IMR-90 (cell line): ENCODE measurements at regions not wholly inside any gene's neighbourhood (a gene's known extent, or its start where the extent isn't known, plus 50 kb on each side); places are given as distances from the start of the nearest gene placed in this dataset.

ENCODE experiments used
- ATAC-seq: fragments of 200-7000 bp; cut with Tn5 transposase; 2 replicates; pipeline ENCODE4 v1.9.1; 2020; ENCODE audit warnings: low read depth, mild to moderate bottlenecking, moderate library complexity
- BruUV-seq: library from RNA; stranded (reverse); fragments of 400-500 nt; replicated peaks from 2 replicates; lab custom pipeline; 2021; lab: Mats Ljungman, UMichigan
- CTCF ChIA-PET: fragments of 300-600 bp; formaldehyde crosslinking; extraction: SDS; loops from one replicate; lab custom pipeline; 2021; ENCODE audit warnings: antibody characterized with exemption; lab: Yijun Ruan, JAX
- POLR2A ChIA-PET: fragments of 300-600 bp; sonication (Branson Sonifier 250); formaldehyde crosslinking; loops from one replicate; lab custom pipeline; 2022; ENCODE audit warnings: antibody characterized with exemption; ENCODE audit not compliant: unreplicated experiment; lab: Charles Lee
- DNase-seq: peaks from one replicate; pipeline ENCODE4 v3.0.0; 2013
- H2AFZ ChIP-seq: replicated peaks from 2 replicates; pipeline ENCODE3; 2013; ENCODE audit warnings: low read length, mild to moderate bottlenecking; ENCODE audit not compliant: poor library complexity
- H2AK5ac ChIP-seq: 2 replicates; pipeline ENCODE4 v1.6.1; 2013; ENCODE audit warnings: low read depth, low read length, inconsistent platforms
- H2AK9ac ChIP-seq: replicated peaks from 2 replicates; pipeline ENCODE3; 2013; ENCODE audit warnings: mild to moderate bottlenecking, low read depth, low read length, moderate library complexity; ENCODE audit not compliant: poor library complexity
- H2BK120ac ChIP-seq: 2 replicates; pipeline ENCODE4 v1.6.1; 2013; ENCODE audit warnings: low read depth, low read length, inconsistent platforms
- H2BK15ac ChIP-seq: 3 replicates; pipeline ENCODE4 v1.6.1; 2013; ENCODE audit warnings: low read depth, low read length, inconsistent platforms
- H2BK20ac ChIP-seq: 2 replicates; pipeline ENCODE4 v1.6.1; 2013; ENCODE audit warnings: low read depth, mild to moderate bottlenecking, inconsistent platforms, low read length, moderate library complexity
- H2BK5ac ChIP-seq: 2 replicates; pipeline ENCODE4 v1.6.1; 2013; ENCODE audit warnings: mild to moderate bottlenecking, low read depth, low read length, inconsistent platforms; ENCODE audit not compliant: poor library complexity, severe bottlenecking
- H3K14ac ChIP-seq: replicated peaks from 2 replicates; pipeline ENCODE4 v1.6.1; 2013; ENCODE audit warnings: low read depth, low read length, inconsistent platforms
- H3K18ac ChIP-seq: 2 replicates; pipeline ENCODE4 v1.6.1; 2013; ENCODE audit warnings: low read depth, low read length, control low read depth
- H3K23ac ChIP-seq: 2 replicates; pipeline ENCODE4 v1.6.1; 2013; ENCODE audit warnings: low read depth, low read length, inconsistent platforms
- H3K27ac ChIP-seq: 2 replicates; pipeline ENCODE4 v1.5.1; 2013; ENCODE audit warnings: mild to moderate bottlenecking, control low read depth, low read length; ENCODE audit not compliant: insufficient read depth
- H3K27me3 ChIP-seq: 2 replicates; pipeline ENCODE4 v1.6.1; 2013; ENCODE audit warnings: low read length; ENCODE audit not compliant: control insufficient read depth, insufficient read depth
- H3K36me3 ChIP-seq: 2 replicates; pipeline ENCODE4 v1.6.1; 2013; ENCODE audit warnings: low read length, mixed read lengths; ENCODE audit not compliant: control insufficient read depth, insufficient read depth
- H3K4ac ChIP-seq: 2 replicates; pipeline ENCODE4 v1.6.1; 2013; ENCODE audit warnings: low read depth, low read length, inconsistent platforms
- H3K4me1 ChIP-seq: 2 replicates; pipeline ENCODE4 v1.6.1; 2013; ENCODE audit warnings: low read length, mixed read lengths; ENCODE audit not compliant: control insufficient read depth, insufficient read depth
- H3K4me2 ChIP-seq: 2 replicates; pipeline ENCODE4 v1.6.1; 2013; ENCODE audit warnings: low read depth, mild to moderate bottlenecking, control low read depth, low read length, moderate library complexity
- H3K4me3 ChIP-seq: 2 replicates; pipeline ENCODE4 v1.5.1; 2013; ENCODE audit warnings: low read depth, mild to moderate bottlenecking, control low read depth, low read length, moderate library complexity; ENCODE audit not compliant: insufficient read depth
- H3K56ac ChIP-seq: 2 replicates; pipeline ENCODE4 v1.6.1; 2013; ENCODE audit warnings: low read length, inconsistent platforms; ENCODE audit not compliant: insufficient read depth; ENCODE audit errors: extremely low read depth
- H3K79me1 ChIP-seq, 2 experiments: 2 replicates each; pipeline ENCODE4 v1.6.1; 2013; ENCODE audit warnings: low read length in 2 of 2, inconsistent platforms in 1 of 2, low read depth in 1 of 2
- H3K9ac ChIP-seq: 2 replicates; pipeline ENCODE4 v1.6.1; 2013; ENCODE audit warnings: low read depth, low read length, control low read depth
- H3K9me1 ChIP-seq: 2 replicates; pipeline ENCODE4 v1.6.1; 2013; ENCODE audit warnings: low read length, inconsistent platforms; ENCODE audit not compliant: insufficient read depth
- H3K9me3 ChIP-seq: 2 replicates; pipeline ENCODE4 v1.6.1; 2013; ENCODE audit warnings: low read length; ENCODE audit not compliant: control insufficient read depth, insufficient read depth
- H4K20me1 ChIP-seq: 2 replicates; pipeline ENCODE4 v1.6.1; 2013; ENCODE audit warnings: low read length, inconsistent platforms; ENCODE audit not compliant: insufficient read depth
- H4K5ac ChIP-seq: 2 replicates; pipeline ENCODE4 v1.6.1; 2013; ENCODE audit warnings: mild to moderate bottlenecking, low read depth, low read length, control low read depth
- H4K8ac ChIP-seq, 2 experiments: 2 replicates each; pipeline ENCODE4 v1.6.1; 2013; ENCODE audit warnings: low read depth in 2 of 2, low read length in 2 of 2, control low read depth in 1 of 2, inconsistent platforms in 1 of 2
- H4K91ac ChIP-seq: 2 replicates; pipeline ENCODE4 v1.6.1; 2013; ENCODE audit warnings: low read depth, low read length, inconsistent platforms; ENCODE audit not compliant: insufficient read depth
- BHLHE40 ChIP-seq: fragments of 150-350 bp; IDR thresholded peaks from 2 replicates; pipeline ENCODE4 v1.6.1; 2016; ENCODE audit warnings: mild to moderate bottlenecking, low read depth, low read length
- CHD1 ChIP-seq: IDR thresholded peaks from 2 replicates; pipeline ENCODE4 v1.6.1; 2012; ENCODE audit warnings: low read depth, low read length, improper control_type of control experiment
- CTCF ChIP-seq: conservative IDR thresholded peaks from 2 replicates; pipeline ENCODE4 v1.5.1; 2012; ENCODE audit warnings: mild to moderate bottlenecking, low read depth, low read length, improper control_type of control experiment
- ELK1 ChIP-seq: fragments of 150-350 bp; IDR thresholded peaks from 2 replicates; pipeline ENCODE4 v1.6.1; 2016; ENCODE audit warnings: low read depth, mild to moderate bottlenecking, low read length, moderate library complexity, borderline replicate concordance
- MAZ ChIP-seq: IDR thresholded peaks from 2 replicates; pipeline ENCODE4 v1.6.1; 2012; ENCODE audit warnings: low read depth, mild to moderate bottlenecking, low read length, improper control_type of control experiment, moderate library complexity, borderline replicate concordance
- MXI1 ChIP-seq: IDR thresholded peaks from 2 replicates; pipeline ENCODE4 v1.6.1; 2012; ENCODE audit warnings: low read depth, mild to moderate bottlenecking, low read length, moderate library complexity, borderline replicate concordance
- NFE2L2 ChIP-seq: fragments of 150-350 bp; IDR thresholded peaks from 2 replicates; pipeline ENCODE4 v1.6.1; 2016; ENCODE audit warnings: low read depth, mild to moderate bottlenecking, low read length
- POLR2A ChIP-seq: IDR thresholded peaks from 2 replicates; pipeline ENCODE4 v1.6.1; 2012; ENCODE audit warnings: mild to moderate bottlenecking, low read depth, low read length
- RAD21 ChIP-seq: IDR thresholded peaks from 2 replicates; pipeline ENCODE4 v1.6.1; 2012; ENCODE audit warnings: low read length, improper control_type of control experiment
- RCOR1 ChIP-seq: IDR thresholded peaks from 2 replicates; pipeline ENCODE4 v1.6.1; 2012; ENCODE audit warnings: mild to moderate bottlenecking, low read length, improper control_type of control experiment; ENCODE audit not compliant: insufficient replicate concordance
- SMC3 ChIP-seq: fragments of 150-350 bp; IDR thresholded peaks from 2 replicates; pipeline ENCODE4 v1.6.1; 2016; ENCODE audit warnings: low read depth, mild to moderate bottlenecking, antibody characterized with exemption, low read length, moderate library complexity
- USF2 ChIP-seq: fragments of 150-350 bp; IDR thresholded peaks from 2 replicates; pipeline ENCODE4 v1.6.1; 2017; ENCODE audit warnings: mild to moderate bottlenecking, antibody characterized with exemption, low read length, low read depth
- WGBS, 2 experiments: methylation state at CpG; one replicate each; pipeline versions ENCODE4 v1.1.5 to v1.1.7; 2013; ENCODE audit warnings: missing lambda C conversion rate in 2 of 2; ENCODE audit not compliant: insufficient read length in 1 of 2; ENCODE audit errors: extremely low coverage in 2 of 2; 5-methylcytosine and 5-hydroxymethylcytosine counted together
- dilution Hi-C: fragments of 300-500 bp; cut with HindIII; formaldehyde crosslinking; loops from one replicate; pipeline ENCODE4 v1.14.3; 2018; ENCODE audit warnings: low sequenced_read_pairs; ENCODE audit not compliant: unreplicated experiment
- in situ Hi-C: fragments of 300-500 bp; cut with MboI; formaldehyde crosslinking; loops from 3 replicates; pipeline ENCODE4 v1.14.3; 2019; ENCODE audit warnings: low sequenced_read_pairs, inconsistent platforms, mixed read lengths
- intact Hi-C: fragments of 100-400 bp; cut with micrococcal nuclease; formaldehyde crosslinking; loops from 2 replicates; pipeline ENCODE4 v1.10.0; 2022

- no peak overlapping the region for H4K5ac ChIP-seq
- H4K20me1 ChIP-seq: no peaks in the 10 kb centered on the region
- H2AFZ ChIP-seq: no peak overlapping the region
- H3K36me3 ChIP-seq: no peaks in the 10 kb centered on the region
- no peaks in the 10 kb centered on the region for H3K9me3 ChIP-seq
- ChIA-PET POLR2A (no interaction called here), CTCF (interaction anchor here (0.5 kb wide), 1 partner anchor 1282 kb away, joined by 3 read pairs; no protein-coding TSS in a partner anchor)
- BruUV-seq: no TSS peak
- H3K9me1 ChIP-seq: no peaks in the 10 kb centered on the region
- no peaks in the 10 kb centered on the region for H3K79me1 ChIP-seq
- intact Hi-C loops (no loop called here), in situ Hi-C loops (no loop called here), dilution Hi-C loops (no loop called here)
- no peak for ATAC-seq
- H4K8ac ChIP-seq: no peak overlapping the region
- H3K27ac ChIP-seq: no peak overlapping the region
- no peak overlapping the region for H2BK120ac ChIP-seq
- no peaks in the 10 kb centered on the region for H3K27me3 ChIP-seq
- H2BK15ac ChIP-seq: no peak overlapping the region
- no peak overlapping the region for H3K23ac ChIP-seq
- no peak overlapping the region for H2AK5ac ChIP-seq
- H2BK5ac ChIP-seq: no peak overlapping the region
- no peak overlapping the region for H3K4me2 ChIP-seq
- H2BK20ac ChIP-seq: no peak overlapping the region
- no peak overlapping the region for H3K14ac ChIP-seq
- H3K9ac ChIP-seq: no peak overlapping the region
- no peak overlapping the region for H3K18ac ChIP-seq
- no peak overlapping the region for H3K4ac ChIP-seq
- no peak overlapping the region for H3K56ac ChIP-seq
- no peak for DNase-seq
- no peak overlapping the region for H2AK9ac ChIP-seq
- TF ChIP-seq CHD1: no peak
- TF ChIP-seq MXI1: no peak
- TF ChIP-seq MAZ: no peak
- TF ChIP-seq ELK1: no peak
- no peak for TF ChIP-seq NFE2L2
- TF ChIP-seq RAD21: no peak
- TF ChIP-seq BHLHE40: no peak
- no peak for TF ChIP-seq SMC3
- no peak for TF ChIP-seq POLR2A
- TF ChIP-seq USF2: no peak
- no peak for TF ChIP-seq CTCF
- TF ChIP-seq RCOR1: no peak
- no peak overlapping the region for H4K91ac ChIP-seq
- no peak overlapping the region for H3K4me3 ChIP-seq
- no peaks in the 10 kb centered on the region for H3K4me1 ChIP-seq
- WGBS, 2 experiments: no CpG with 5 or more reads among the region's 3 CpGs
Observed at GRCh38 chr16:58809213-58809612, 75.1 kb upstream of the GOT2 start.
